ENCODE measurements at regions not wholly inside any gene's neighbourhood (a gene's known extent, or its start where the extent isn't known, plus 50 kb on each side); places are given as distances from the start of the nearest gene placed in this dataset.

- WGBS (ENCODE audit: insufficient coverage): 94% methylated on average over 5 of the region's 6 CpGs
- H3K9me3 Mint-ChIP-seq: peaks cover 2 to 10% (median 6%) of the 10 kb centered on the region in 7 donors
- no peak overlapping the region for H3K4me3 Mint-ChIP-seq
- H3K79me2 ChIP-seq (ENCODE audit: insufficient read depth, low read length): no peaks in the 10 kb centered on the region
- peaks cover 0 to 4% (median 1%) of the 10 kb centered on the region in 3 donors for H3K27me3 Mint-ChIP-seq (ENCODE audit: low read depth in 3 of 3)
- H3K27ac ChIP-seq (ENCODE audit: low read depth in 1 of 2, low read length in 2 of 2): no peak overlapping the region
- H2AFZ ChIP-seq (ENCODE audit: insufficient read depth, low read depth, low read length, poor library complexity, severe bottlenecking): no peak overlapping the region
- no peaks in the 10 kb centered on the region for H3K9me3 ChIP-seq (replicated peaks in 1 of 2; ENCODE audit: control insufficient read depth in 1 of 2, insufficient read depth in 1 of 2, low read length in 2 of 2)
- no peak overlapping the region for H3K27ac Mint-ChIP-seq
- TF ChIP-seq CTCF (IDR thresholded peaks at IDR 0.05): no peak
- H3K4me1 Mint-ChIP-seq: no peaks in the 10 kb centered on the region
- intact Hi-C loops (cut with micrococcal nuclease): no loop called here
- no peaks in the 10 kb centered on the region for H3K36me3 Mint-ChIP-seq
- no peaks in the 10 kb centered on the region for H4K20me1 ChIP-seq (ENCODE audit: insufficient read depth, low read length)
- H3K4me2 ChIP-seq (replicated peaks; ENCODE audit: extremely low read depth, low read length, poor library complexity, severe bottlenecking): no peak overlapping the region
- no peak overlapping the region for H3K9ac ChIP-seq (ENCODE audit: insufficient read depth, low read length, poor library complexity, severe bottlenecking)
- H3K4me3 ChIP-seq (replicated peaks in 1 of 3; ENCODE audit: low read depth in 2 of 3, low read length in 3 of 3): no peak overlapping the region
- no peaks in the 10 kb centered on the region for H3K36me3 ChIP-seq (replicated peaks in 1 of 2; ENCODE audit: control insufficient read depth in 1 of 2, insufficient read depth in 2 of 2, low read length in 2 of 2)
- no peaks in the 10 kb centered on the region for H3K4me1 ChIP-seq (ENCODE audit: control insufficient read depth in 1 of 2, insufficient read depth in 2 of 2, low read length in 2 of 2)
- DNase-seq: no peak
- H3K27me3 ChIP-seq (ENCODE audit: control insufficient read depth in 2 of 2, insufficient read depth in 2 of 2, low read length in 2 of 2): no peaks in the 10 kb centered on the region
Observed at GRCh38 chr3:73753985-73754384, 129.2 kb upstream of the PDZRN3 start.

- H3K4me1 Mint-ChIP-seq: no peaks in the 10 kb centered on the region
- peaks cover 0 to 4% (median 1%) of the 10 kb centered on the region in 3 donors for H3K27me3 Mint-ChIP-seq (ENCODE audit: low read depth in 3 of 3)
- no peak overlapping the region for H3K4me2 ChIP-seq (replicated peaks; ENCODE audit: extremely low read depth, low read length, poor library complexity, severe bottlenecking)
- H3K79me2 ChIP-seq (ENCODE audit: insufficient read depth, low read length): no peaks in the 10 kb centered on the region
- no peaks in the 10 kb centered on the region for H4K20me1 ChIP-seq (ENCODE audit: insufficient read depth, low read length)
- H3K9me3 Mint-ChIP-seq: peaks cover 0 to 8% (median 3%) of the 10 kb centered on the region in 7 donors
- TF ChIP-seq CTCF (IDR thresholded peaks at IDR 0.05): no peak
- no peak overlapping the region for H3K4me3 Mint-ChIP-seq
- no peak for DNase-seq
- WGBS (ENCODE audit: insufficient coverage): 82% methylated on average over 4 of the region's 5 CpGs
- H3K27ac Mint-ChIP-seq: no peak overlapping the region
- intact Hi-C loops (cut with micrococcal nuclease): no loop called here
- H3K4me3 ChIP-seq (replicated peaks in 1 of 3; ENCODE audit: low read depth in 2 of 3, low read length in 3 of 3): no peak overlapping the region
- no peaks in the 10 kb centered on the region for H3K4me1 ChIP-seq (ENCODE audit: control insufficient read depth in 1 of 2, insufficient read depth in 2 of 2, low read length in 2 of 2)
- H3K27ac ChIP-seq (ENCODE audit: low read depth in 1 of 2, low read length in 2 of 2): no peak overlapping the region
- H3K27me3 ChIP-seq (ENCODE audit: control insufficient read depth in 2 of 2, insufficient read depth in 2 of 2, low read length in 2 of 2): no peaks in the 10 kb centered on the region
- no peaks in the 10 kb centered on the region for H3K36me3 Mint-ChIP-seq
- no peaks in the 10 kb centered on the region for H3K36me3 ChIP-seq (replicated peaks in 1 of 2; ENCODE audit: control insufficient read depth in 1 of 2, insufficient read depth in 2 of 2, low read length in 2 of 2)
- no peak overlapping the region for H2AFZ ChIP-seq (ENCODE audit: insufficient read depth, low read depth, low read length, poor library complexity, severe bottlenecking)
- no peak overlapping the region for H3K9ac ChIP-seq (ENCODE audit: insufficient read depth, low read length, poor library complexity, severe bottlenecking)
- no peaks in the 10 kb centered on the region for H3K9me3 ChIP-seq (replicated peaks in 1 of 2; ENCODE audit: control insufficient read depth in 1 of 2, insufficient read depth in 1 of 2, low read length in 2 of 2)
Observed at GRCh38 chr3:73752338-73752737, 127.6 kb upstream of the PDZRN3 start.

Measured in CD14-positive monocyte (primary cell).